IPS-15b (cell line): ENCODE measurements at regions not wholly inside any gene's neighbourhood (a gene's known extent, or its start where the extent isn't known, plus 50 kb on each side); places are given as distances from the start of the nearest gene placed in this dataset.

Source experiments
- H3K27me3 ChIP-seq: one replicate; pipeline ENCODE4 v1.6.1; 2013; ENCODE audit warnings: low read length; ENCODE audit not compliant: control insufficient read depth, insufficient read depth
- H3K36me3 ChIP-seq: one replicate; pipeline ENCODE4 v1.6.1; 2013; ENCODE audit warnings: low read length; ENCODE audit not compliant: control insufficient read depth, insufficient read depth
- H3K4me1 ChIP-seq: one replicate; pipeline ENCODE4 v1.6.1; 2013; ENCODE audit warnings: mild to moderate bottlenecking, low read length; ENCODE audit not compliant: control insufficient read depth, insufficient read depth
- H3K4me3 ChIP-seq: one replicate; pipeline ENCODE4 v1.5.1; 2013; ENCODE audit warnings: low read depth, low read length
- H3K9ac ChIP-seq: one replicate; pipeline ENCODE4 v1.6.1; 2013; ENCODE audit warnings: low read depth, mild to moderate bottlenecking, low read length
- H3K9me3 ChIP-seq: one replicate; pipeline ENCODE4 v1.6.1; 2013; ENCODE audit warnings: mild to moderate bottlenecking, low read length; ENCODE audit not compliant: control insufficient read depth, insufficient read depth

- H3K27me3 ChIP-seq = no peaks in the 10 kb centered on the region
- peaks cover 7% of the 10 kb centered on the region for H3K9me3 ChIP-seq
- H3K4me1 ChIP-seq = no peaks in the 10 kb centered on the region
- H3K9ac ChIP-seq = no peak overlapping the region
- peaks cover 2% of the 10 kb centered on the region for H3K36me3 ChIP-seq
- no peak overlapping the region for H3K4me3 ChIP-seq
These were observed 420.0 kb downstream of the ZEB2 start for GRCh38 chr2:144099780-144100377.

GRCh38 chr2:144099340-144099739, 420.6 kb downstream of the ZEB2 start:
- H3K4me1 ChIP-seq = no peaks in the 10 kb centered on the region
- no peak overlapping the region for H3K9ac ChIP-seq
- peaks cover 7% of the 10 kb centered on the region for H3K9me3 ChIP-seq
- no peak overlapping the region for H3K4me3 ChIP-seq
- peaks cover 2% of the 10 kb centered on the region for H3K36me3 ChIP-seq
- no peaks in the 10 kb centered on the region for H3K27me3 ChIP-seq

GRCh38 chr2:144097440-144098225, 422.3 kb downstream of the ZEB2 start:
- Histone ChIP-seq H3K9me3 (no peaks in the 10 kb centered on the region), H3K4me1 (no peaks in the 10 kb centered on the region), H3K9ac (no peak overlapping the region), H3K27me3 (no peaks in the 10 kb centered on the region), H3K4me3 (no peak overlapping the region), H3K36me3 (no peaks in the 10 kb centered on the region)

GRCh38 chr2:144096531-144096930, 423.4 kb downstream of the ZEB2 start:
- no peaks in the 10 kb centered on the region for H3K4me1 ChIP-seq
- no peak overlapping the region for H3K9ac ChIP-seq
- H3K27me3 ChIP-seq = no peaks in the 10 kb centered on the region
- H3K9me3 ChIP-seq = no peaks in the 10 kb centered on the region
- no peaks in the 10 kb centered on the region for H3K36me3 ChIP-seq
- no peak overlapping the region for H3K4me3 ChIP-seq

GRCh38 chr2:144094408-144095151, 425.3 kb downstream of the ZEB2 start:
- H3K27me3 ChIP-seq = no peaks in the 10 kb centered on the region
- no peak overlapping the region for H3K4me3 ChIP-seq
- no peaks in the 10 kb centered on the region for H3K36me3 ChIP-seq
- no peak overlapping the region for H3K9ac ChIP-seq
- H3K9me3 ChIP-seq = no peaks in the 10 kb centered on the region
- no peaks in the 10 kb centered on the region for H3K4me1 ChIP-seq

- Histone ChIP-seq H3K4me3 (no peak overlapping the region), H3K9me3 (no peaks in the 10 kb centered on the region), H3K4me1 (no peaks in the 10 kb centered on the region)
These were observed 428.3 kb downstream of the ZEB2 start for GRCh38 chr2:144091622-144092021.

GRCh38 chr2:144088863-144089262, 431.1 kb downstream of the ZEB2 start:
- Histone ChIP-seq H3K4me3 (no peak overlapping the region), H3K4me1 (no peaks in the 10 kb centered on the region), H3K9me3 (no peaks in the 10 kb centered on the region), H3K36me3 (no peaks in the 10 kb centered on the region), H3K9ac (no peak overlapping the region), H3K27me3 (no peaks in the 10 kb centered on the region)

More at GRCh38 chr2:144091622-144092021, 428.3 kb downstream of the ZEB2 start:
- Histone ChIP-seq H3K36me3 (no peaks in the 10 kb centered on the region), H3K27me3 (no peaks in the 10 kb centered on the region), H3K9ac (no peak overlapping the region)

GRCh38 chr2:144086965-144087364, 433.0 kb downstream of the ZEB2 start:
- Histone ChIP-seq H3K36me3 (no peaks in the 10 kb centered on the region), H3K4me3 (no peak overlapping the region), H3K4me1 (no peaks in the 10 kb centered on the region), H3K9me3 (no peaks in the 10 kb centered on the region), H3K27me3 (no peaks in the 10 kb centered on the region), H3K9ac (no peak overlapping the region)

GRCh38 chr2:144085016-144085415, 434.9 kb downstream of the ZEB2 start:
- no peak overlapping the region for H3K9ac ChIP-seq
- no peak overlapping the region for H3K4me3 ChIP-seq
- H3K4me1 ChIP-seq = no peaks in the 10 kb centered on the region
- no peaks in the 10 kb centered on the region for H3K9me3 ChIP-seq
- H3K27me3 ChIP-seq = no peaks in the 10 kb centered on the region
- H3K36me3 ChIP-seq = no peaks in the 10 kb centered on the region

- Histone ChIP-seq H3K9me3 (no peaks in the 10 kb centered on the region), H3K27me3 (no peaks in the 10 kb centered on the region), H3K4me3 (no peak overlapping the region), H3K9ac (no peak overlapping the region), H3K4me1 (no peaks in the 10 kb centered on the region), H3K36me3 (no peaks in the 10 kb centered on the region)
These were observed 435.7 kb downstream of the ZEB2 start for GRCh38 chr2:144084114-144084661.

- no peaks in the 10 kb centered on the region for H3K27me3 ChIP-seq
- no peaks in the 10 kb centered on the region for H3K4me1 ChIP-seq
- H3K36me3 ChIP-seq = no peaks in the 10 kb centered on the region
- no peaks in the 10 kb centered on the region for H3K9me3 ChIP-seq
- H3K9ac ChIP-seq = no peak overlapping the region
- no peak overlapping the region for H3K4me3 ChIP-seq
These were observed 436.7 kb downstream of the ZEB2 start for GRCh38 chr2:144083211-144083610.
